GM18526 (cell line): ENCODE measurements at regions not wholly inside any gene's neighbourhood (a gene's known extent, or its start where the extent isn't known, plus 50 kb on each side); places are given as distances from the start of the nearest gene placed in this dataset.

Experiments
- POLR2A ChIP-seq: IDR thresholded peaks from 3 replicates; pipeline ENCODE4 v1.6.1; 2011; ENCODE audit not compliant: insufficient read length; ENCODE audit errors: extremely low read depth

GRCh38 chr7:142612237-142612881 lies 136.9 kb upstream of the PRSS1 start:
- no peak for TF ChIP-seq POLR2A

DNA sequence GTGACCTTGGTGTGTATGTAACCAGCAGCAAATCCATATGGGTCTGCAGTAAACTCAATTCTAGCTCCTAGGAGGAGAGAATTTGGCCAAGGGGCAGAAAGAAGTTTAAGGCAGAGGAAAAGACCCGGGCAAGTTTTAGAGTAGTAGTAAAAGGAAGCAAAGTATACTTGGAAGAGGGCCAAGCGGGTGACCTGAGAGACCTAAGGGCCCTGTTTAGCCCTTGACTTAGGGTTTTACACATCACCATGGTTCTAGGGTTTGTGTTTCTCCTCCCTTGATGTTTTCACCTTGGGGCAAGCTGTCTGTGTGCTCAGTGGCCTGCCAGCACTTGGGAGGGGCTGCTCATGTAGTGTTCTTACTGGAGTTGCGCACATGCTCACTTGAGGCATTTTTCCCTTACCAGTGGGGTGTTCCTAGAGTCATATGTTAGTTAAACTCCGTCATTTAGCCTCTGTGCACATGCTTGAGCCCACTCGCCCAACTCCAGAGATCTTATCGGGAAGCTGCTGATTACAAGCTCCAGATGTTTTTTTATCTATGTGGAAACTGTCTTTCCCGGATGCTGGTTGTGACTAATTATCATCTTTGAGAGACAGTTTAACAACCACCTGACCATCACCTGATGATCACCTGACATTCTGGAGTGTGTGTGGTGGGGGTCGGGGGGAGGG lies 137.6 kb upstream of the PRSS1 start:
- TF ChIP-seq POLR2A, result no peak

DNA sequence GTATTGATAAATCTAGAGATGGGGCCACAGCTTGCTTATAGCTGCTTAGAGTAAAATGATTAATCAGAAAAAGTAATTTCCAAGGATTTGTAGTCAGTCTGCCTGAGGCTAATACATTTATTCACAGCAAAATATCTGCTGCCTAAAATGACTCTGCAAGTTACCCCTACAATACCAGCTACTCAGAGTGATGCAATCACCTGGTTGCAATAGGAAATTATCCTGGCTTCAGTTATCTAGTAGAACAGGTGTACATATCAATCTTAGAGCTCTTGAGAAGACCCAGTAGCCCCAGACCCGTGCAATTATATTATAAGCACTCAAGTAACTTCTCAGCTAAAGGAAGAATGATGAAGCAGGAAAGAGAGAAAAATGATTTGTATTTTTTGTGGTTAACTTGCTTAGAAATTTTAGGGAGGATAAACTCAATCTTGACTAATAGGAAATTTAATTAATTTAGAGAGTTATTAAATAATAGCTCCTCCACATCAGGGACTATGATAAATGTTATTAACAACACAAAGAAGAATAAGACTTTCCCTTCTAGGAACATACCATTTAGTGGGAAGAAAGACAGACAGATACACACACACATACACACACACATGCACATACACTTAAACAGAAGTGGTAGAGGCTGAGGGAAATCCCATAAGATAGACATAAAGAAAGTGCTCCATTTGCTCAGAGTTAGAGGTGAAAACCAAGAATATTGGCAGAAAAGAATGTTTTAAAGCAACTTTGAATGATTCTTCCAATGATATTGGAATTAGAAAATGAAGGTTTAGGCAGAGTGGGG lies 140.4 kb upstream of the PRSS1 start:
- TF ChIP-seq POLR2A, result no peak

GRCh38 chr7:142607351-142607750 lies 141.9 kb upstream of the PRSS1 start:
- no peak for TF ChIP-seq POLR2A

DNA sequence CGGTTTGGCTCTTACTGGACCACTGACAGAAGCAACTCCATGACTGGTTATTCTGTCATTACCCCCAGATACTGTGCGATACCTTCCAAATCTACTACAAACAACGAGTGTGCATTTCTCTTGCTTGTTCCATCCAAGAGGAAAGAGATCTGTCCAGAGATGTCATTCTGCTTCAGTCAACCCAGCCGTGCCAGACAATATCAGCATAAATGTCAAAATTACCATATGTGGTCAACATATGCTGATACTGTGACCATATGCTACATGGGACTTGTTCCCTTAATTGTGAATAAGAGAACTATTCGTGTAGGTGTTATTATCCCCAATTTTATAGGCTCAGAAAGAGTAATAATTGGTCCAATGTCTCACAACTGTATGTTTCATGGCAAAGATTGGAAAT lies 143.2 kb upstream of the PRSS1 start:
- no peak for TF ChIP-seq POLR2A

- TF ChIP-seq POLR2A, result no peak
Measured at GRCh38 chr7:142604671-142605070, 144.6 kb upstream of the PRSS1 start.

- TF ChIP-seq POLR2A, result no peak
Measured at GRCh38 chr7:142603870-142604448, 145.3 kb upstream of the PRSS1 start.

GRCh38 chr7:142602756-142603155 lies 146.5 kb upstream of the PRSS1 start:
- TF ChIP-seq POLR2A, result no peak

GRCh38 chr7:142602183-142602582 lies 147.1 kb upstream of the PRSS1 start:
- TF ChIP-seq POLR2A, result no peak

- no peak for TF ChIP-seq POLR2A
Measured at GRCh38 chr7:142598297-142598696, 151.0 kb upstream of the PRSS1 start.

- TF ChIP-seq POLR2A, result no peak
Measured at GRCh38 chr7:142597547-142597946, 151.7 kb upstream of the PRSS1 start.

DNA sequence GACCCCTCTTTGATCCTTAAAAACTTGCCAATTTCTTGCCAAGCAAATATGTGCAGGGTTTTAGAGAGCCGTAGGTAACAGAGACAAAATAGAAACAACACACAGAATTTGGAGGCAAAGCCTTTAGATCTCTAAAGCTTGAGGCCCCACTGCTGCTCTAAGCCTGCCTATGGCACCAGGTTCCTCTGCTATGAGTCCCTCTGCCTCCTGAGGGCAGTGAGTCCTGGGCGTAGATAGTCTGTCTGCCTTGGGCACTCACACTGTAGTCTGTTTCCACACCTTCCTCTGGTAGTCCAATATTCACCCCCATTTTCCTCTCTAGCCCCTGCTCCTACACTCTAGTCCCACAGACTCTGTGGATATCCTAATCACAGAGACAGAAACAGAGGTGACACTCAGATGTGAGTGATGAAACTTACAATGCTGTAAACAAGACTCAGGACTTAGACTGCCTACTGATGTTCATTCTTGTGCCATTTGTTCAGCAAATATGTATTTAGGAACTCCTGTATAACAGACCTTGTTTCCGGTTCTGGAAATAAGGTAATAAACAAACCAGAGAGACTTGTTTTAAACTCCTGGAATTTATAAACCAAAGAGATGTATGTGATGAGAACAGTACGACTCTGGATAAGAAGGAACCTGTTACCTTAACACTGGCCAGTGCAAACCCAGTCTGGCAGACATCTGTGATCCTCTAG lies 153.3 kb upstream of the PRSS1 start:
- no peak for TF ChIP-seq POLR2A

GRCh38 chr7:142594078-142594477 lies 155.2 kb upstream of the PRSS1 start:
- no peak for TF ChIP-seq POLR2A

DNA sequence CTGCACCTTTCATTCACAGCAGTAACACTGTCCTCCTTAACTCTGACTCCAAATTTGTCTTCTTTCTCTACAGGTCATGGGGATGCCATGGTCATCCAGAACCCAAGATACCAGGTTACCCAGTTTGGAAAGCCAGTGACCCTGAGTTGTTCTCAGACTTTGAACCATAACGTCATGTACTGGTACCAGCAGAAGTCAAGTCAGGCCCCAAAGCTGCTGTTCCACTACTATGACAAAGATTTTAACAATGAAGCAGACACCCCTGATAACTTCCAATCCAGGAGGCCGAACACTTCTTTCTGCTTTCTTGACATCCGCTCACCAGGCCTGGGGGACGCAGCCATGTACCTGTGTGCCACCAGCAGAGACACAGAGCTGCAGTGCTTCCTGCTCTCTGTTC lies 156.2 kb upstream of the PRSS1 start:
- no peak for TF ChIP-seq POLR2A

- TF ChIP-seq POLR2A, result no peak
Measured at GRCh38 chr7:142592664-142593063, 156.6 kb upstream of the PRSS1 start.
